GM19023 (cell line): ENCODE measurements at regions not wholly inside any gene's neighbourhood (a gene's known extent, or its start where the extent isn't known, plus 50 kb on each side); places are given as distances from the start of the nearest gene placed in this dataset.
A peak's percentile ranks its signal among the peaks of the same experiment; 100 is the strongest.

Source experiments
- ATAC-seq: cut with Tn5 transposase; IDR thresholded peaks from one replicate; pipeline ENCODE4 v1.9.1; 2021; ENCODE audit warnings: mild to moderate bottlenecking, moderate library complexity; ENCODE audit not compliant: unreplicated experiment

DNA sequence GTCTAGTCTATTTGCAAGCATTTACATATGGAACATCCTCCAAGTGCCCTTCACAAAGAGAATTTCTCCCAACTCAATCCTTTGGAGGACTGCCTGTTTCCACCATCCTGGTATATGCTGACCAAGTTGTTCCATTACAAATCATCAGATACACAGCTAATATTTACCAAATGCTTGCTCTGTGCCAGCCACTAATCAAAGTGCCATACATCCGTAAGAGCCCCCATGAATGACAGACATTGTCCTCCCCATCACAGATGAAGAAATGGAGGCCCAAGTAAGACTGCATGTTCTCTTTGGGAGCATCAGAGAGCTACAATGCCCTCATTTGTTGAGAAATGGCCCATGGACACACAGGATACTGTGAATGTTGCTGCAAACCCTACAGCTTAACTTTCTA lies 130.0 kb upstream of the BACE2 start:
- no peak for ATAC-seq

DNA sequence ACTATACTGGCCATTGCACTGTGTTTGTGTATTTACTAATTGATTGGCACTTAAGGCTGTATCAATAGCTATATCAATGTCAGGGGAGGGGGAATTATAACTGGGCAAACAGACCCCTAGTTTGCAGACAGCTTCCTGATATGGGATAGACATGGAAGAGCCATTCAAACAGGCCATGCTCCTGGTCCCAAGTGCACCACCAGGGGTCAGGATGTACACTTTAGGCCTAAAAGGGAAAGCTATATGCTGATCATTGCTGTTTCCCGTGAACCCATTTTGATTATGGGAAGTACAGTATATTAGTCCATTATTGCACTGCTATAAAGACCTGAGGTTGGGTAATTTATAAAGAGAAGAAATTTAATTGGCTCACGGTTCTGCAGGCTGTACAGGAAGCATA lies 124.9 kb upstream of the BACE2 start:
- ATAC-seq: no peak

DNA sequence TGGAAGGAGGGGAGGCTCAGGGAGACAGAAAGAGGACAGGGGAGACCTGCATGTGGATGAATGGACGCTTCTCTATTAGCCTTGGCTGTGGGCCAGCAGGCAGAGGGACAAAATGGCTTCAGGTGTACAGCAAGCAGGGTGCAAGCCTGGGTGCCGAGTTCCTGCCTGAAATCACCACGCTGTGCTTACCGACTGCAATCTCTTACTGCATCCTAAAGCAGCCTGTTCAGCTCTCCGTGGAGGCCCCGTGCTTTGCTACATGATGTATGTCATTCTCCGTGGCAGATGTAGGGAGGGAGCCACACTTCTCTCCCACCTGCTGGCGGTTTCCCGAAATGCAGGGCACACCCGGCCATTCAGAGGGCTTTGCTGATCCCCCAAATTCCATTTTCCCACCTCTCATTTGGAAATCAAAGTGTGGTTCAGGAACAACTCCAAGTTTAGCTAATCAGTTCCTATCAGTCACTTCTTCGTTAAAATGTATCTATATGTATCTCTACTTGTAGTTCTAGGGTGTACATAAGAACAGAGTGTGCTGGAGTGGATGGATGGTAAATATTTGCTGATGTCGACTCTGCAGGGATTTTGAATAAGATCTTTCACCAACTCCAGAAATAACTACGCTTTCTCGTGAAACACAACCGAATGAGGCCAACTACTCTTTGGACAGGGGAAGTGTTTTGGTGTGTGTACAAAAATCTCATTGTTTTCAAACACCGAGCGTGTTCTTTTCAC lies 122.3 kb upstream of the BACE2 start:
- no peak for ATAC-seq

- no peak for ATAC-seq
Measured at GRCh38 chr21:41048145-41048544, 119.8 kb upstream of the BACE2 start.

- ATAC-seq: no peak
Measured at GRCh38 chr21:41048623-41049022, 119.3 kb upstream of the BACE2 start.

DNA sequence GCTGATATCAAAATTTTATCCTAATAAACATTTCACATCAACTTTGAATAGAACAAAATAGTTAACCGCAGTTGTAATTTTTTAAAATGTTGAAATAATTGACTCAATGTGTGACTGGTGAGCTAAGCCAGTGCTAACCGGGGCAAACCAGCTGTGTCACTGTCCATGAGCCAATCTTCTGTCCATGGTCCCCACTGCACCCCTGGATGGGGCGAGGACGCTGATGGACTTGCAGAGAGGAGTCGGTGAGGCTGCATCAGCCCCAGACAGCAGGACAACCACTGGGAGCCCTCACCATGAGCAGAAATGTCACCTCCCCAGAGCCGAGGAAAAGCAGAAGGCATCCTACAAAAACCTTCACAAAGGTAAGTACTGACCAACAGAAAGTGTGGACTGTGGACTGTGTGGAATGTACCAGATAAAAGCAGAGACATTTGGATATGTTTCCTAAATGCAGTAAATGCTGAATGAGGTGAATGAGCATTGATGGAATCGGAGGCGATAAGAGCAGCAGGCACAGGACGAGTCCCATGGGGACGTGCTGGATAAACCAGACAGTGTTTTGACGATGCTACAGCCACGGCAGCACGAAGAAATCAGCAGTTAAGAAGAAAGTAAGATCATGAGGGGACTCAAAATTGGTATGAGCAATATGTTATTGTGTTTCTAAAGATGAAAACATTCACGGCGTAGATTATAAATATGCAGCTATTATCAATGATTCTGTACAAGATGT lies 115.0 kb upstream of the BACE2 start:
- ATAC-seq: no peak

GRCh38 chr21:41054018-41054578 lies 113.9 kb upstream of the BACE2 start:
- no peak for ATAC-seq

DNA sequence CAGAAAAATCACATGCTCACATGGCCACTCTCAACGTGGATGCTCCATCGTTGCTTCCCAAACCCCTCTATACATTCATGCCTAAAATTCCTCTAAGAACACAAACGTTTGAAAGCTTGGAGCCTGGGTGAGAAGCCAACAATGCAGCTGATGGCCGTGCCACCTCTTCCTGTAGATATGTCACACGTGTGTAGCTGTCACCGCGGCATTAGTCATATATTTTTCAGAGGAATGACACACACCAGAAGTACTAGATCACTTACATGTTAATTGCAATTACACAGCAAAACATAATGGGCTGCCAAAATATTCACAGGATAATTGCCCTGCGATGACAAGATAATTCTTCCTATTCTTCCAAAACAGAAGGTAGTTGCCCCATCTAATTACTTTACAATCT lies 112.7 kb upstream of the BACE2 start:
- no peak for ATAC-seq

GRCh38 chr21:41059871-41060270 lies 108.1 kb upstream of the BACE2 start:
- no peak for ATAC-seq

GRCh38 chr21:41061701-41062100 lies 106.3 kb upstream of the BACE2 start:
- ATAC-seq: no peak

- ATAC-seq: no peak
Measured at GRCh38 chr21:41064334-41064791, 103.6 kb upstream of the BACE2 start.

DNA sequence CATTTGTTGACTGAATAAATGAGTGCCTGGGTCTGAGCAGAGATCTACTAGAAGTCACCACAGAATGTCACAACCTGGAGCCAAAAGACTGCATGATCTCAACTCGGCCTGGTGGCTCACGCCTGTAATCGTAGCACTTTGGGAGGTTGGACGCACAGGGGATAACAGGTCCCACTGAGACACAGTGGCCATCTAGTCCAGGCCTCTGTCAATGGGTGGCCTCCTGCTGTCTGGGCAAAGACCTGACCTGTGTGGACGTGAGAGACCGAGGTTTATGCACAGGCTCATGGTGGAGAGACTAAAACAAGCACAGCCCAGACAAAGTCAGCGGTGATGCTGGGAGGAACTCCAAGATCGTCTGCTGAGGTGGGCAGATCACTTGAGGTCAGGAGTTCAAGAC lies 103.0 kb upstream of the BACE2 start:
- ATAC-seq: no peak

DNA sequence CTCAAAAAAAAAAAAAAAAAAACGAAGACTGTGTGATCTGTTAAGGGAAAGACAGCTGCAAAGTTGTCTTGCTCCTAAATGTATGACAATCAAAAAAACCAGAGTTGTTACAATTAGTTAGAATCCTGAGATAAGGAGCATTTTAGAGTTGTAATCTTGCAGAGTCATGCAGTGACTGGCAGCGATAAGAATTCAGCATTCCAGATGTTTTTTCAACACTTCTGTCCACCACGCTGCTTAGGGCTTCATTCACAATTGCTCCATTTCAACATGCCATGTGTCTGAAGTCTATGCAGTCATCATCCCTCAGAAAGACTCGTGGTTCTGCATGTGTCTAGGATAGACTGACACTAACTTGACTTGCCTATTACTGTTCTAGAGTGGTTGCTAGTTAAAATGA lies 102.4 kb upstream of the BACE2 start:
- ATAC-seq: no peak

DNA sequence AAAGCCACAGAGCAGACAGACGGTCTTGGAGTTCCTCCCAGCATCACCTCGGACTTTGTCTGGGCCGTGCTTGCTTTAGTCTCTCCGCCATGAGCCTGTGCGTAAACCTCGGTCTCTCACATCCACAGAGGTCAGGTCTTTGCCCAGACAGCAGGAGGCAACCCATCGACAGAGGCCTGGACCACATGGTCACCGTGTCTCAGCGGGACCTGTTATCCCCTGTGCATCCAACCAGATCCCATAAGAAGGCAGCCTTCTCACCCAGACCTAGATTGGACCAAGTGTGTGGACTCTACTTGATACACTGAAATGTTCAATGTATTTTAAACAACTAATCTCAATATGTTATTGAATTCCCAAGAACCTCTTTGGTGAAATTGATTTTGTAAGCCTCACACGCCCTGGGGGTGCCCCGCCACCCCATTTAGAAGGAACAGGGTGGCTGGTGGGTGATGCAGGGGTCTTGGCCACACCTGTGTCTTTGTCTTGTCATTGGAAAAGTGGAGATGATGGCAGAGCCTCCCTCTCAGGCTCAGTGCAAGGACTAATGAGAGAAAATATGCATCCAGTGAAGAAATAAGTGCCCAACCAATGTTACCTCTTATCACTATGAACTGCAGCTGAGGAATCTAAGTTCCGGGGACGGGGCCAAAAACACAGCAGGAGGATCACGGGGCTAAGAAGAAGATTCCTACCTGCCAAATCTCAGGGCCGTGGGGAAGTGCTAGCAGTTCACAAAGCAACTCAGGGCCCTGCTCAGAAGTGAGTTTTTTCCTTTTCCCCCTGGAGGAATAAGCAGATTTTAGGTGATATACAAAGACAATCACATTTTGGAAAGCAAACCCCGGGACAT lies 101.6 kb upstream of the BACE2 start:
- ATAC-seq: no peak

GRCh38 chr21:41067709-41068108 lies 100.3 kb upstream of the BACE2 start:
- ATAC-seq: no peak

DNA sequence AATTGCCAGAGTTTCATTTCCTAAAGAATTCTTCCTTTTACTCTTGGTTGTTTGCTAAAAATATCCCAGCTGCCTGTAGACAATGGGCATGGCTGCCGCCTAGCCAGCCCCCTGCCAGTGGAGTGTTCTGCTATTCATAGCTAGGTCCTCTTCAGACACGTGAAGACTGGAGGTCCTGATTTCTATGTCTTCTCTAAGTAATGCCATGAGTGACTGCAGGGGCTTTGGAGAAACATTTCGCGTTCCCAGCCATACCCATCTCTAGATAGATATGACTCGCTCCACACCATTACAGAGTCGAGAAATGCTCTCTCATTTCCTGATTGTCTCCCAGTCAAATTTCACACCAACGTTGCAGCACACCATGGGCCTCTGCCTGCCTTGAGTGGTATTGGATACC lies 99.5 kb upstream of the BACE2 start:
- no peak for ATAC-seq

DNA sequence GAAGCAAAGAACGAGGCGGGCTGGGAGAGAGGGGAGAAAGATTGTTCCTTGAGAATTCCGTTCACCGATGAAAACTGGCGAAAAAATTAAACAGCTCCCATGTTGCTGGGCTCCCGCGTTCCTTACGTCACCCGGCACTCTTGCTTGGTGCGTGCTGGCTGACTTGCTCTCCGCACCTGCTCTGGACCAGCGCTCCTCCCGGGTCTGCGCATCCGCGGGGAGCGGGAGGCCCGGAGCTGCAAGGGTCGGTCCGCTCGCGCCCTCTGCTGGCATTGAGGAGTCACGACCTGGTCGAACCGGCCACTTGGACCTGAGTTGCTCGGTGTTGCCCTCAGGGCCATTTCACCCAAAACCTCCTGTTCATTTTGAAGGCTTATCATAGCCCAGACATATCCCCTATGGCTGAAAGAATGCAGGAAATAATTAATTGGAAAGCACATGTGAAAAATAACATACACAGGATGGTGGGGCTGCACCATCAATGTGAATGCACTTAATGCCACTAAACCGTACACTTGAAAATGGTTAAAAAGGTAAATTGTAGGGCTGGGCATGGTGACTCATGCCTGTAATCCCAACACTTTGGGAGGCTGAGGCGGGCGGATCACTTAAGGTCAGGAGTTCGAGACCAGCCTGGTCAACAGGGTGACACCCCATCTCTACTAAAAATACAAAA lies 98.9 kb upstream of the BACE2 start:
- peak; percentile 67 for ATAC-seq

DNA sequence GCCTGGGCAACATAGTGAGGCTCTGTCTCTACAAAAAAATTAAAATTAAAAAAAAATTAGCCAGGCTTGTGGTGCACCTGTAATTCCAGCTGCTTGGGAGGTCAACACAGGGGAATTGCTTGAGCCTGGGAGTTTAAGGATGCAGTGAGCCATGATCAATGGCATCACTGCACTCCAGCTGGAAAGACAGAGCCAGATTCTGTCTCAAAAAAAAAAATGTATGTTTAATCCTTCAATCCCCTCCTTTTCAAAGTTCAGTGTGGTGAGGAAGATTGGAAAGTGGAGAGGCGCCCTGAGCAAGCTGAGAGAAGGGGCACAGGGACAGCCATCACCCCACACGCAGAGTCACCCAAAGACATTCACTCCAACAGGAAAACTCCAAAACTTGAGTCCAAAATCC lies 97.7 kb upstream of the BACE2 start:
- no peak for ATAC-seq

DNA sequence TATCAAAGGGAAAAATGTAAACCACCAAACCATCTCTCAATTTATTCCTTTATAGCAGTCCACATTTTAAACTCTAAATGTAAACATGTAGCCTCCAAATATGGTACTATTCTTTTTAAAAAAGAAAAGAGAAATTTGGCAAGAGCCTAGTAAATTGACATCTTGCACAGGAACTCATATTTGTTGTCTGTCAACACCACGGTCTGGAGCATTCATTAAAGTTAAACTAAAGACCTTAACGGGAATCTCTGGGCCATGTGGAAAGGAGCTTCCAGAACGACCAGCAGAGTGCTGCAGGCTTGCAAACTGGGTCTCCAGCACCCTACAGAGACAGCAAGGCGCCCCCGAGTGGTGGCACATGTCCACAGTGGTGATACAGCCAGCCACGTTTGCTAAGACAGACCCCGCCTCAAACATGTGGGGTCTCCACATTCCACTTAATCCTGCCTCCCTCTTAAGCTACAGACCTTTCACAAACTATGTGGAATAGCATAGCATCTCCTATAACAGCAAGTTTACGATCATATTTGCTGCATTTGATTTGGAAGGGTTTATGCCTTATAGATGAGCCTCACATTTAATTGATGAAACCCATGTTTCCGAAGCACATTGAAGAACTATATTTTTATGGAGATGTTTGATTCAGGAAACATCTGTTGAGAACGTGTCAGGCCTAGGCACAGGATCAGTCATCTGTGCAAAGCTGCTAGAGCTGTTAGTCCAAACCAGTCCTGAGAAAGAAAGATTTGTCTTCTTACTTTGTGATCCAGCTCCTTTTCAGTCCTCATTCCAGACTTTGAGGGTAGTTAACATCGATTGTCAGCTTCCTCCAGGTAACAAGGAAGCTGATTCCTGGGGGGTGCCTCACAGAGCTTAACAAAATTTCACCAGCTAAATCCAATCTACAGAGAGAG lies 96.4 kb upstream of the BACE2 start:
- ATAC-seq: no peak

DNA sequence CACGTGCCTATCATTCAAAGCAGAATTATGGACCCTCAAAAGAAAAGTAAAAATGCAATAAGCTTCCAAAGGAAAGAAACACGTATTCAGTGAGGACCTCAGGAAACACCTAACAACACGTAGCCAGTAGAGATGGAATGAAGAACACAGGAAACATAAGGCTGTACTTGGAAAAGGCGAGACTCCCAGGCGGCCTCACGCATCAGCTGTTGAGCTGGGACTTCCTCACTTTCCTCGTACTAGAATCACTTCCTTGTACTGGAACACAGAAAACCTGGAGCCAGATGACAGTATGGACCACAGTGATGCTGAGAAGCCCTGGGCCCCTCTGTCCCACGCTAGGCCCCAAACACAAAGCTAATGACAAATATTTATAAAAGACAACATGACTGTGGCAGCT lies 94.4 kb upstream of the BACE2 start:
- ATAC-seq: no peak
